Peyer's patch (tissue), 4 donors: ENCODE measurements at regions not wholly inside any gene's neighbourhood (a gene's known extent, or its start where the extent isn't known, plus 50 kb on each side); places are given as distances from the start of the nearest gene placed in this dataset.

Experiments
- DNase-seq, 3 donors: peaks; one replicate each; pipeline ENCODE4 v3.0.0-alpha.2; 2017 to 2019
- H3K27ac ChIP-seq, 4 donors: fragments of 200-600 bp; sonication (generic); one replicate each; pipeline ENCODE4 v1.5.1; 2016 to 2019
- H3K27me3 ChIP-seq, 2 donors: fragments of 200-600 bp; sonication (generic); one replicate each; pipeline ENCODE4 v1.5.1; 2019
- H3K36me3 ChIP-seq, 3 donors: fragments of 200-600 bp; sonication (generic); one replicate each; pipeline ENCODE4 v1.5.1; 2016 to 2019
- H3K4me1 ChIP-seq, 4 donors: fragments of 200-600 bp; sonication (generic); one replicate each; pipeline ENCODE4 v1.5.1; 2016 to 2019
- H3K4me3 ChIP-seq, 4 donors: fragments of 200-600 bp; sonication (generic); 1 replicate in 3 of 4; 2 replicates in 1 of 4; pipeline ENCODE4 v1.5.1; 2016 to 2019; ENCODE audit warnings: mild to moderate bottlenecking in 1 of 4
- H3K9me3 ChIP-seq, 4 donors: fragments of 200-600 bp; sonication (generic); one replicate each; pipeline ENCODE4 v1.5.1; 2016 to 2019; ENCODE audit warnings: mild to moderate bottlenecking in 1 of 4
- CTCF ChIP-seq, 6 experiments: fragments of 450-650 bp in 4 of 6; fragments of 200-600 bp in 2 of 6; sonication (generic) in 1 of 6; IDR thresholded peaks; one replicate each; pipeline ENCODE4 v1.5.1; 2017 to 2019; ENCODE audit warnings: antibody characterized with exemption in 6 of 6, mild to moderate bottlenecking in 3 of 6, moderate library complexity in 1 of 6
- POLR2A ChIP-seq, 2 donors: fragments of 450-650 bp; IDR thresholded peaks; one replicate each; pipeline ENCODE4 v1.5.1; 2017; ENCODE audit warnings: antibody characterized with exemption in 2 of 2, mild to moderate bottlenecking in 2 of 2, moderate library complexity in 2 of 2

- Histone ChIP-seq H3K36me3 (no peaks in the 10 kb centered on the region), H3K4me1 (no peaks in the 10 kb centered on the region), H3K27ac (no peak overlapping the region), H3K27me3 (no peaks in the 10 kb centered on the region), H3K4me3 (no peak overlapping the region), H3K9me3 (no peaks in the 10 kb centered on the region)
- DNase-seq = no peak
- no peak for TF ChIP-seq CTCF (IDR thresholded peaks at IDR 0.05)
- TF ChIP-seq POLR2A (IDR thresholded peaks at IDR 0.05) = no peak
Measured at GRCh38 chr5:8227112-8227511, 358.2 kb downstream of the MTRR start.

GRCh38 chr5:8229551-8229950 lies 360.6 kb downstream of the MTRR start:
- DNase-seq = no peak
- H3K27me3 ChIP-seq = no peaks in the 10 kb centered on the region
- H3K36me3 ChIP-seq = no peaks in the 10 kb centered on the region
- TF ChIP-seq POLR2A (IDR thresholded peaks at IDR 0.05) = no peak
- no peak for TF ChIP-seq CTCF (IDR thresholded peaks at IDR 0.05)
- H3K27ac ChIP-seq = no peak overlapping the region
- no peaks in the 10 kb centered on the region for H3K9me3 ChIP-seq
- H3K4me3 ChIP-seq = no peak overlapping the region
- no peaks in the 10 kb centered on the region for H3K4me1 ChIP-seq

- Histone ChIP-seq H3K4me1 (no peaks in the 10 kb centered on the region), H3K36me3 (no peaks in the 10 kb centered on the region), H3K27me3 (no peaks in the 10 kb centered on the region), H3K9me3 (no peaks in the 10 kb centered on the region), H3K4me3 (no peak overlapping the region), H3K27ac (no peak overlapping the region)
- TF ChIP-seq CTCF (IDR thresholded peaks at IDR 0.05) = no peak
- no peak for TF ChIP-seq POLR2A (IDR thresholded peaks at IDR 0.05)
- DNase-seq = no peak
Measured at GRCh38 chr5:8230868-8231267, 361.9 kb downstream of the MTRR start.

- Histone ChIP-seq H3K27ac (no peak overlapping the region), H3K9me3 (no peaks in the 10 kb centered on the region), H3K4me3 (no peak overlapping the region), H3K27me3 (no peaks in the 10 kb centered on the region), H3K4me1 (no peaks in the 10 kb centered on the region), H3K36me3 (no peaks in the 10 kb centered on the region)
- TF ChIP-seq POLR2A (IDR thresholded peaks at IDR 0.05) (no peak), CTCF (IDR thresholded peaks at IDR 0.05) (no peak)
- DNase-seq = no peak
Measured at GRCh38 chr5:8233479-8233878, 364.5 kb downstream of the MTRR start.

- no peaks in the 10 kb centered on the region for H3K36me3 ChIP-seq
- no peak for DNase-seq
- TF ChIP-seq POLR2A (IDR thresholded peaks at IDR 0.05) (no peak), CTCF (IDR thresholded peaks at IDR 0.05) (no peak)
- no peaks in the 10 kb centered on the region for H3K9me3 ChIP-seq
- H3K27ac ChIP-seq = no peak overlapping the region
- H3K4me1 ChIP-seq = no peaks in the 10 kb centered on the region
- H3K27me3 ChIP-seq = no peaks in the 10 kb centered on the region
- no peak overlapping the region for H3K4me3 ChIP-seq
Measured at GRCh38 chr5:8234179-8234770, 365.3 kb downstream of the MTRR start.

GRCh38 chr5:8238080-8238479 lies 369.1 kb downstream of the MTRR start:
- H3K27me3 ChIP-seq = no peaks in the 10 kb centered on the region
- H3K9me3 ChIP-seq = no peaks in the 10 kb centered on the region
- no peak for DNase-seq
- no peaks in the 10 kb centered on the region for H3K4me1 ChIP-seq
- no peaks in the 10 kb centered on the region for H3K36me3 ChIP-seq
- no peak for TF ChIP-seq POLR2A (IDR thresholded peaks at IDR 0.05)
- no peak for TF ChIP-seq CTCF (IDR thresholded peaks at IDR 0.05)
- H3K4me3 ChIP-seq = no peak overlapping the region
- no peak overlapping the region for H3K27ac ChIP-seq
